ENCODE measurements at regions not wholly inside any gene's neighbourhood (a gene's known extent, or its start where the extent isn't known, plus 50 kb on each side); places are given as distances from the start of the nearest gene placed in this dataset.

DNA sequence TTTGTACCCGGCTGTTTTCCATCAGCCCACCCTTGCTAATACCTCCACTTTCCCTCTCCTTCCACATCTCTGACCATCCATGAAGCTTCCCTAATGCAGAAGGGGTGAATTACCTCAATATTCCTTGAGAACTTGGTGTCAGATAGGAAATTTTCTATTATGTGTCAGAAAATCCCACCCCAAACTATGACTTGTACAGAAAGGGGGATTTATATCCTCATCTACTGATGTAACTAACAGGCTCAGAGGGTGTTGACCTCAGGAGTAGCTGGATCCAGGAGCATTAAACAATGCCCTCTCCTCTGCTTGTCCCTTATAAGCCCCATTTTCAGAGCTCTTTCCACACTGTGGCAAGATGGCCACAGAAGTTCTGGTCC, 242.8 kb upstream of the TLE3 start:
- DNase-seq (ENCODE audit: low spot score in 2 of 2) = no peak
- Histone ChIP-seq H3K4me3 (no peak overlapping the region), H3K27ac (no peak overlapping the region), H3K27me3 (no peaks in the 10 kb centered on the region), H3K4me1 (no peaks in the 10 kb centered on the region), H3K36me3 (no peaks in the 10 kb centered on the region), H3K9me3 (no peaks in the 10 kb centered on the region)
- TF ChIP-seq POLR2A (IDR thresholded peaks at IDR 0.05) (no peak), POLR2AphosphoS5 (IDR thresholded peaks at IDR 0.05) (no peak)
- TF ChIP-seq, protein P1, sequence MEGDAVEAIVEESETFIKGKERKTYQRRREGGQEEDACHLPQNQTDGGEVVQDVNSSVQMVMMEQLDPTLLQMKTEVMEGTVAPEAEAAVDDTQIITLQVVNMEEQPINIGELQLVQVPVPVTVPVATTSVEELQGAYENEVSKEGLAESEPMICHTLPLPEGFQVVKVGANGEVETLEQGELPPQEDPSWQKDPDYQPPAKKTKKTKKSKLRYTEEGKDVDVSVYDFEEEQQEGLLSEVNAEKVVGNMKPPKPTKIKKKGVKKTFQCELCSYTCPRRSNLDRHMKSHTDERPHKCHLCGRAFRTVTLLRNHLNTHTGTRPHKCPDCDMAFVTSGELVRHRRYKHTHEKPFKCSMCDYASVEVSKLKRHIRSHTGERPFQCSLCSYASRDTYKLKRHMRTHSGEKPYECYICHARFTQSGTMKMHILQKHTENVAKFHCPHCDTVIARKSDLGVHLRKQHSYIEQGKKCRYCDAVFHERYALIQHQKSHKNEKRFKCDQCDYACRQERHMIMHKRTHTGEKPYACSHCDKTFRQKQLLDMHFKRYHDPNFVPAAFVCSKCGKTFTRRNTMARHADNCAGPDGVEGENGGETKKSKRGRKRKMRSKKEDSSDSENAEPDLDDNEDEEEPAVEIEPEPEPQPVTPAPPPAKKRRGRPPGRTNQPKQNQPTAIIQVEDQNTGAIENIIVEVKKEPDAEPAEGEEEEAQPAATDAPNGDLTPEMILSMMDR (IDR thresholded peaks at IDR 0.05) = no peak
- intact Hi-C loops (cut with DNase I; ENCODE audit: low total_unique reads) = no loop called here

DNA sequence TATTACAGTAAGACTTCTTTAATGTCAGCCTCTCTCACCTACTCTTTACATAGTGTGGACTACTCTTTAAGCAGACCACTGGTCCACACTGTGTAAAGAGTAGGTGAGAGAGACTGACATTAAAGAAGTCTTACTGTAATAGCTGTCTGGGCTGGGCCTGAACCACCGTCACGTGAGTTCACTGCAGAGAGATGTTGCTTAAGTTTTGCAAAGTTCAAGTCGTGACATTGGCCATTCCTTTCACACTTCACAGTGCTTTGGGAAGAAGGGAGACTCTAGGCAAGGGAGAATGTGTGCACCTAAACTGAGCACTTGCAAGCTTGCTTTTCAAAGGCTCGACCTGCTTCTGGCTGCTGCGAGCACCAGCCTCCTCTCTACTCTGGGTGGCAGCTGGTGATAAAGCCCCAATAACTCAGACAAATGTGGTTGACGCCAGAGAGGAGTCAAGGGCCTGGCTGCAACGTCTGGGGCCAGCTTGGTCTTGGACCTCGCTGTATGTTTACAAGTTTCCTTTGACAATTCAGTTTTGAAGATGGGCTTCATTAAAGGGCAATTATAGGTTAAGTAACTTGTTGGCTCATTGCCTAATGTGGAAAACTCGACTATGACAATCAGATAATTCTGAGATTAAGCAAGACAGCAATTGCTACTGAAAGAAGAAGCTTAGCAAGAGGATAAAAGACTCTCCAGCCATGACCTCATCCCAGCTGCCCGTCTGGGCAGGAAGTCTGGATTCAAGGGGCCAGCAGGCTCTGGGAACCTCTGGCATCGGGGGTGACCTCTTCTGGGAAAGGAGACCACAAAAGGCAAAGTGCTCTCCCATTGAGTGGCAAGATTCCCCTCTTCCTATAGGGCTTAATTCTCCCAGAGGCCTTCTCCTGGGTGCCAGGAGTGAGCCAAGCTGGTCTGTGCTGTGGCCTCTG, 242.1 kb upstream of the TLE3 start:
- Histone ChIP-seq H3K27me3 (no peaks in the 10 kb centered on the region), H3K9me3 (peaks cover 0 to 4% of the 10 kb centered on the region in 2 donors), H3K27ac (no peak overlapping the region), H3K4me3 (no peak overlapping the region), H3K36me3 (no peaks in the 10 kb centered on the region), H3K4me1 (no peaks in the 10 kb centered on the region)
- intact Hi-C loops (cut with DNase I; ENCODE audit: low total_unique reads) = no loop called here
- TF ChIP-seq, protein P1 (IDR thresholded peaks at IDR 0.05) = no peak
- TF ChIP-seq POLR2A (IDR thresholded peaks at IDR 0.05) (no peak), POLR2AphosphoS5 (IDR thresholded peaks at IDR 0.05) (no peak)
- DNase-seq (ENCODE audit: low spot score in 2 of 2) = no peak

DNA sequence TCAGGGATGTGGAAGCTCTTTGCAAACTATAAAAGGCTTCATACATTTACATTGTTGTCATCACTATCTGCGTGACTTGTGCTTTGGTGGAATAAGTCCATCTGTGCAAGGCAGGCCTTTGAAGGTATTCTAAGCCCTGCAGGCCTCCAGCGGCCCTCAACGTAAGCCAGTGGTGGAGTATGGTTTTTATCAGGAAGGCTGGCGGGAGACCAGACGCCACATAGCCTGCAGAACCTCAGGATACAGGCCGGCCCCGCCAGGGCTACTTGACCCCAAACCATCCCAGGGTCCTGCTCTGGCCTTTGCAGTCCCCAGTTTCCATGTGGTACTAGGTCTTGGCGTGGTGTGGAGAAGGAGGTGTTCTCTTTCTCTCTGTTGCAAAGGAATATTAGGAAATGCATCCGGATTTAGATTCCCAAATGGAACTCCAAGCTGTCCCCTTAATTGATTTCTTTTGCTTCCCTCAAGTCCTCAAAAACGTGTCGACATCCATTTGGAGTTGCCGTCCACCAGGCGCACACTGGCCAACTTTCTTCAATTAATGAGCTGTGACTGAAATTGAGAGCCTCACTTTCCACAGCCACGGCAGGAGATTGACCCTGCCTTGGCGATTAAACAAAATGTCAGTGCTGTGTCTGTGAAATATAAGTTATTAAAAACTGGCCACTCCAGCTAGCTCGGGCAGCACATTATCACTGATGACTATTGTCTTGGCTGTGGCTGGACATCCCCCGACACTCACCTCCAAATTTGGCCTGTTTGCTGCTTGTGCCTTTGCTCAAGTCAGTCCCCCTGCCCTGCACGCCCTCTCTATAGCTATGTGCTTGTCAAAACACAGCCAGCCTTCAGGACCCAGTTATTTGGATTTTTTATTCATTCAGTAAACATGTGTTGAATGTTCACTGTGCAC, 239.8 kb upstream of the TLE3 start:
- Histone ChIP-seq H3K4me3 (no peak overlapping the region), H3K36me3 (no peaks in the 10 kb centered on the region), H3K27me3 (no peaks in the 10 kb centered on the region), H3K27ac (no peak overlapping the region), H3K4me1 (no peaks in the 10 kb centered on the region), H3K9me3 (peaks cover 0 to 10% of the 10 kb centered on the region in 2 donors)
- no peak for DNase-seq (ENCODE audit: low spot score in 2 of 2)
- TF ChIP-seq POLR2A (IDR thresholded peaks at IDR 0.05) = no peak
- TF ChIP-seq, protein P1 (IDR thresholded peaks at IDR 0.05) = no peak
- TF ChIP-seq POLR2AphosphoS5 (IDR thresholded peaks at IDR 0.05) = peak in 1 of 3 donors; percentile 81
- intact Hi-C loops (cut with DNase I; ENCODE audit: low total_unique reads) = no loop called here

DNA sequence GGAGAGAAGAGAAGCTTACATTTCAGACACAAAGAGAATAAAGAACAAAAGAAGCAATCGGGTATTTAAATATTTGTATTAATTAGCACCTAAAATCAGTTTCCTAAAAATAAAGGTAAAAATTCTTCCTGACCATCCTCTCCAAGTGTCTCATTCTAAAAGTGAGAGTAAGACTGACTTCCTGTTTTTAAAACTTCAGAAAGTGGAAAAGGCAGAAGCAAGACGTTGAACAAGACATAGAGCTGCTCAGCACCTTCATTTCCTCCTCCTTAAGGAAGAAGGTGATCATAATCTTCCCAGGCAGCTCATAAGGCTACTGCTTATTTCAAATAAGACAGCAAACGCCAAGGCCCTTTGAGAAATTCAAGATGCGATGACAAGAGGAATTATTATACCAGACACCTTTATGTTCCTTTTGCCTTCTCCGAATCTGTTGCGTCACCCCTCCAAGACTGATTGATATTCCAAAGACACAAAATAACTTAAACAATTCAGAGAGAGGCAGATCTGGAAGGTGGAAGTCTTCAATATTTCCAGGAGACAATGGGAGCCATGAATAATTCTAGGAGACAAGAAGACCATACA, 238.8 kb upstream of the TLE3 start:
- H3K9me3 ChIP-seq = peaks cover 0 to 10% of the 10 kb centered on the region in 2 donors
- H3K4me3 ChIP-seq = no peak overlapping the region
- H3K4me1 ChIP-seq = no peaks in the 10 kb centered on the region
- intact Hi-C loops (cut with DNase I; ENCODE audit: low total_unique reads) = no loop called here
- TF ChIP-seq, protein P1 (IDR thresholded peaks at IDR 0.05) = no peak
- TF ChIP-seq POLR2AphosphoS5 (IDR thresholded peaks at IDR 0.05) (no peak), POLR2A (IDR thresholded peaks at IDR 0.05) (no peak)
- no peak overlapping the region for H3K27ac ChIP-seq
- H3K27me3 ChIP-seq = no peaks in the 10 kb centered on the region
- H3K36me3 ChIP-seq = no peaks in the 10 kb centered on the region
- DNase-seq (ENCODE audit: low spot score in 2 of 2) = no peak
